GM12878 (cell line): ENCODE measurements at regions not wholly inside any gene's neighbourhood (a gene's known extent, or its start where the extent isn't known, plus 50 kb on each side); places are given as distances from the start of the nearest gene placed in this dataset.

Source experiments
- ATAC-seq: fragments of 200-7000 bp; cut with Tn5 transposase; 3 replicates; pipeline ENCODE4 v1.9.1; 2020; ENCODE audit warnings: mild to moderate bottlenecking, moderate library complexity
- BruUV-seq: library from RNA; stranded (reverse); fragments of 400-500 nt; replicated peaks from 2 replicates; lab custom pipeline; 2021; lab: Mats Ljungman, UMichigan
- CTCF ChIA-PET: fragments of 300-600 bp; sonication (Branson Sonifier 250); formaldehyde crosslinking; extraction: SDS; loops from one replicate; lab custom pipeline; 2021; ENCODE audit warnings: inconsistent platforms; lab: Yijun Ruan, JAX
- POLR2A ChIA-PET: fragments of 350-600 bp; formaldehyde crosslinking; extraction: SDS; loops from one replicate; lab custom pipeline; 2021; ENCODE audit warnings: inconsistent platforms; lab: Charles Lee
- RAD21 ChIA-PET: fragments of 300-600 bp; sonication (Branson Sonifier 250); formaldehyde crosslinking; loops from one replicate; lab custom pipeline; 2023; ENCODE audit warnings: antibody characterized with exemption; ENCODE audit not compliant: unreplicated experiment; lab: Charles Lee
- SMC1A ChIA-PET: fragments of 300-600 bp; sonication (Branson Sonifier 250); formaldehyde crosslinking; loops from one replicate; lab custom pipeline; 2023; ENCODE audit not compliant: unreplicated experiment, uncharacterized antibody; lab: Charles Lee
- DNase-seq: peaks from one replicate; pipeline ENCODE4 v3.0.0-alpha.2; 2011; ENCODE audit warnings: low read depth, low spot score
- FAIRE-seq: peaks from 3 replicates; lab custom pipeline; 2011; peaks lifted over from hg19 to GRCh38; lab: Jason Lieb, UNC
- H2AFZ ChIP-seq: 2 replicates; pipeline ENCODE4 v1.6.0; 2011; ENCODE audit warnings: low read depth, low read length, control low read depth; ENCODE audit not compliant: control insufficient read depth
- H3K27ac ChIP-seq: 2 replicates; pipeline ENCODE4 v1.5.1; 2011; ENCODE audit warnings: control low read depth; ENCODE audit not compliant: control insufficient read depth, insufficient read depth
- H3K27me3 ChIP-seq, 2 experiments: replicated peaks in 1 of 2; 2 replicates each; pipeline versions ENCODE4 v1.6.0 to v1.6.1; 2011; ENCODE audit warnings: low read length in 1 of 2; ENCODE audit not compliant: control insufficient read depth in 2 of 2, insufficient read depth in 2 of 2
- H3K36me3 ChIP-seq, 2 experiments: 2 replicates each; pipeline ENCODE4 v1.5.1; 2011; ENCODE audit warnings: low read length in 1 of 2; ENCODE audit not compliant: control insufficient read depth in 2 of 2, insufficient read depth in 2 of 2
- H3K4me1 ChIP-seq: 2 replicates; pipeline ENCODE4 v1.6.1; 2011; ENCODE audit warnings: mild to moderate bottlenecking, low read length, moderate library complexity, mixed read lengths; ENCODE audit not compliant: control insufficient read depth, insufficient read depth
- H3K4me2 ChIP-seq: 2 replicates; pipeline ENCODE4 v1.6.0; 2011; ENCODE audit warnings: control low read depth; ENCODE audit not compliant: control insufficient read depth, insufficient read depth
- H3K4me3 ChIP-seq: fragments of 200-600 bp; sonication (generic); 2 replicates; pipeline ENCODE4 v1.5.1; 2016
- H3K79me2 ChIP-seq: 2 replicates; pipeline ENCODE4 v1.6.0; 2011; ENCODE audit warnings: low read length; ENCODE audit not compliant: control insufficient read depth, insufficient read depth
- H3K9ac ChIP-seq: 2 replicates; pipeline ENCODE4 v1.8.0; 2011; ENCODE audit warnings: low read length, control low read depth, mixed read lengths; ENCODE audit not compliant: control insufficient read depth, insufficient read depth
- H3K9me3 ChIP-seq: replicated peaks from 3 replicates; pipeline ENCODE4 v1.5.1; 2011; ENCODE audit warnings: mild to moderate bottlenecking, low read length; ENCODE audit not compliant: control insufficient read depth, insufficient read depth
- H4K20me1 ChIP-seq: 2 replicates; pipeline ENCODE4 v1.6.0; 2011; ENCODE audit not compliant: control insufficient read depth, insufficient read depth
- CBX3 ChIP-seq: fragments of 200-600 bp; sonication (generic); IDR thresholded peaks from 2 replicates; pipeline ENCODE4 v1.6.1; 2016; ENCODE audit warnings: low read depth, borderline replicate concordance
- CEBPB ChIP-seq, 2 experiments: fragments of 150-350 bp in 1 of 2; IDR thresholded peaks; 2 replicates each; pipeline ENCODE4 v1.6.1; 2012 to 2014; ENCODE audit warnings: low read depth in 2 of 2, low read length in 2 of 2, borderline replicate concordance in 1 of 2, inconsistent platforms in 1 of 2
- E2F4 ChIP-seq: IDR thresholded peaks from 2 replicates; pipeline ENCODE4 v1.6.1; 2012; ENCODE audit warnings: low read depth, low read length, improper control_type of control experiment
- ESRRA ChIP-seq: IDR thresholded peaks from 2 replicates; pipeline ENCODE4 v1.6.1; 2012; ENCODE audit warnings: mild to moderate bottlenecking, low read length, improper control_type of control experiment
- ETV6 ChIP-seq, 2 experiments: fragments of 450-650 bp in 1 of 2; IDR thresholded peaks in 1 of 2; conservative IDR thresholded peaks in 1 of 2; 2 replicates each; pipeline ENCODE4 v1.6.1; 2014; ENCODE audit warnings: antibody characterized with exemption in 1 of 2, borderline replicate concordance in 1 of 2, low read depth in 1 of 2, mild to moderate bottlenecking in 1 of 2, moderate library complexity in 1 of 2
- FOS ChIP-seq: IDR thresholded peaks from 3 replicates; pipeline ENCODE4 v1.6.1; 2011; ENCODE audit warnings: borderline replicate concordance; ENCODE audit not compliant: insufficient read length; ENCODE audit errors: extremely low read depth
- RAD21 ChIP-seq: IDR thresholded peaks from 2 replicates; pipeline ENCODE4 v1.6.1; 2011; ENCODE audit warnings: mild to moderate bottlenecking, low read depth, low read length, moderate library complexity; ENCODE audit not compliant: insufficient read depth
- REST ChIP-seq: IDR thresholded peaks from 2 replicates; pipeline ENCODE4 v1.6.1; 2012; ENCODE audit warnings: mild to moderate bottlenecking, low read depth, low read length
- SUPT20H ChIP-seq: IDR thresholded peaks from 2 replicates; pipeline ENCODE4 v1.6.1; 2011; ENCODE audit warnings: low read depth, mild to moderate bottlenecking, low read length, moderate library complexity, borderline replicate concordance; ENCODE audit not compliant: control insufficient read depth
- ZNF207 ChIP-seq: fragments of 450-650 bp; IDR thresholded peaks from 2 replicates; pipeline ENCODE4 v1.6.1; 2014; ENCODE audit warnings: antibody characterized with exemption, mild to moderate bottlenecking, borderline replicate concordance
- ZNF24 ChIP-seq: fragments of 450-650 bp; IDR thresholded peaks from 2 replicates; pipeline ENCODE4 v1.6.1; 2017; ENCODE audit warnings: antibody characterized with exemption, mild to moderate bottlenecking
- ZNF592 ChIP-seq: fragments of 450-650 bp; IDR thresholded peaks from 2 replicates; pipeline ENCODE4 v1.6.1; 2017; ENCODE audit warnings: mild to moderate bottlenecking, moderate library complexity
- ZNF622 ChIP-seq: fragments of 450-650 bp; IDR thresholded peaks from 2 replicates; pipeline ENCODE4 v1.6.1; 2017; ENCODE audit warnings: mild to moderate bottlenecking, inconsistent platforms
- WGBS: methylation state at CpG from one replicate; pipeline ENCODE4 v1.1.6; 2016; ENCODE audit warnings: low lambda C conversion rate; ENCODE audit not compliant: insufficient replicate concordance, insufficient coverage; ENCODE audit errors: missing lambda C conversion rate; 5-methylcytosine and 5-hydroxymethylcytosine counted together
- in situ Hi-C: fragments of 300-500 bp; cut with MboI; formaldehyde crosslinking; loops from 9 replicates; pipeline ENCODE4 v1.14.3; 2018; ENCODE audit warnings: mixed read lengths
- intact Hi-C: fragments of 100-400 bp; cut with micrococcal nuclease; formaldehyde crosslinking; loops from one replicate; pipeline ENCODE4 v1.14.2; 2022; ENCODE audit not compliant: unreplicated experiment

GRCh38 chr12:97093187-97093683 is 186.2 kb downstream of the NEDD1 start (continued):
- TF ChIP-seq ZNF592 (no peak), ESRRA (no peak), E2F4 (no peak), CEBPB (IDR thresholded peaks at IDR 0.05; ENCODE audit: borderline replicate concordance in 1 of 2, low read depth in 2 of 2, low read length in 2 of 2) (no peak)

GRCh38 chr12:97097734-97098133 is 190.7 kb downstream of the NEDD1 start:
- H3K4me3 ChIP-seq: no peak overlapping the region
- TF ChIP-seq RAD21 (no peak), SUPT20H (no peak), ZNF207 (no peak), ZNF622 (no peak), FOS (no peak), ETV6 (conservative IDR thresholded peaks at IDR 0.05 in 1 of 2, IDR thresholded peaks at IDR 0.05 in 1 of 2; ENCODE audit: borderline replicate concordance in 1 of 2, low read depth in 1 of 2) (no peak), CBX3 (no peak), REST (no peak), ZNF24 (no peak)

More at GRCh38 chr12:97097734-97098133, 190.7 kb downstream of the NEDD1 start:
- ChIA-PET POLR2A (no interaction called here), CTCF (no interaction called here), SMC1A (interaction anchor here (1.0 kb wide), 1 partner anchor 113 kb away, joined by 3 read pairs; no protein-coding TSS in a partner anchor), RAD21 (no interaction called here)
- H3K27me3 ChIP-seq: no peaks in the 10 kb centered on the region
- H3K9ac ChIP-seq: no peak overlapping the region
- H3K9me3 ChIP-seq: no peaks in the 10 kb centered on the region
- in situ Hi-C loops (no loop called here), intact Hi-C loops (no loop called here)
- DNase-seq (no peak), ATAC-seq (no peak), FAIRE-seq (no peak)
- no TSS peak for BruUV-seq
- no peaks in the 10 kb centered on the region for H3K36me3 ChIP-seq
- H2AFZ ChIP-seq: no peak overlapping the region
- no peaks in the 10 kb centered on the region for H4K20me1 ChIP-seq
- H3K4me2 ChIP-seq: no peak overlapping the region
- no peak overlapping the region for H3K27ac ChIP-seq
- H3K79me2 ChIP-seq: no peaks in the 10 kb centered on the region
- WGBS: 56% methylated on average over 1 of the region's 1 CpG
- no peaks in the 10 kb centered on the region for H3K4me1 ChIP-seq
